Osteocyte (in vitro differentiated cells): ENCODE measurements at regions not wholly inside any gene's neighbourhood (a gene's known extent, or its start where the extent isn't known, plus 50 kb on each side); places are given as distances from the start of the nearest gene placed in this dataset.

Source experiments
- DNase-seq: peaks from one replicate; pipeline ENCODE4 v3.0.0; 2021; ENCODE audit warnings: mixed read lengths; ENCODE audit not compliant: unreplicated experiment; ENCODE audit errors: extremely low spot score
- H3K27ac Mint-ChIP-seq: one replicate; pipeline ENCODE4 v1.8.0; 2021; ENCODE audit warnings: mild to moderate bottlenecking, mixed read lengths; ENCODE audit not compliant: unreplicated experiment
- H3K27me3 Mint-ChIP-seq: one replicate; pipeline ENCODE4 v1.8.0; 2021; ENCODE audit warnings: mixed read lengths; ENCODE audit not compliant: unreplicated experiment
- H3K36me3 Mint-ChIP-seq: one replicate; pipeline ENCODE4 v1.8.0; 2021; ENCODE audit warnings: mixed read lengths; ENCODE audit not compliant: unreplicated experiment
- H3K4me1 Mint-ChIP-seq: one replicate; pipeline ENCODE4 v1.8.0; 2021; ENCODE audit warnings: mixed read lengths; ENCODE audit not compliant: unreplicated experiment
- H3K4me3 Mint-ChIP-seq: one replicate; pipeline ENCODE4 v1.8.0; 2021; ENCODE audit warnings: mild to moderate bottlenecking, moderate library complexity, mixed read lengths; ENCODE audit not compliant: unreplicated experiment
- H3K9me3 Mint-ChIP-seq: one replicate; pipeline ENCODE4 v1.8.0; 2021; ENCODE audit warnings: mixed read lengths; ENCODE audit not compliant: unreplicated experiment
- CTCF ChIP-seq: fragments of 200-600 bp; sonication (generic); IDR thresholded peaks from 2 replicates; pipeline ENCODE4 v1.5.0; 2021; ENCODE audit warnings: antibody characterized with exemption, mild to moderate bottlenecking, moderate library complexity

- H3K9me3 Mint-ChIP-seq: peaks cover 7% of the 10 kb centered on the region
- H3K4me1 Mint-ChIP-seq: no peaks in the 10 kb centered on the region
- H3K27ac Mint-ChIP-seq: no peak overlapping the region
- H3K4me3 Mint-ChIP-seq: no peak overlapping the region
- H3K27me3 Mint-ChIP-seq: no peaks in the 10 kb centered on the region
- TF ChIP-seq CTCF: no peak
- H3K36me3 Mint-ChIP-seq: no peaks in the 10 kb centered on the region
- no peak for DNase-seq
Observed at GRCh38 chr13:104810242-104810641, 1725.2 kb downstream of the EFNB2 start.

GRCh38 chr13:104809483-104809882, 1726.0 kb downstream of the EFNB2 start:
- Mint-ChIP-seq H3K36me3 (no peaks in the 10 kb centered on the region), H3K9me3 (peaks cover 7% of the 10 kb centered on the region), H3K27ac (no peak overlapping the region), H3K4me3 (no peak overlapping the region), H3K27me3 (no peaks in the 10 kb centered on the region), H3K4me1 (no peaks in the 10 kb centered on the region)
- no peak for TF ChIP-seq CTCF
- DNase-seq: no peak

GRCh38 chr13:104805346-104805745, 1730.1 kb downstream of the EFNB2 start:
- H3K4me3 Mint-ChIP-seq: no peak overlapping the region
- H3K27me3 Mint-ChIP-seq: no peaks in the 10 kb centered on the region
- H3K4me1 Mint-ChIP-seq: no peaks in the 10 kb centered on the region
- DNase-seq: no peak
- H3K27ac Mint-ChIP-seq: no peak overlapping the region
- no peaks in the 10 kb centered on the region for H3K9me3 Mint-ChIP-seq
- TF ChIP-seq CTCF: no peak
- no peaks in the 10 kb centered on the region for H3K36me3 Mint-ChIP-seq

DNA sequence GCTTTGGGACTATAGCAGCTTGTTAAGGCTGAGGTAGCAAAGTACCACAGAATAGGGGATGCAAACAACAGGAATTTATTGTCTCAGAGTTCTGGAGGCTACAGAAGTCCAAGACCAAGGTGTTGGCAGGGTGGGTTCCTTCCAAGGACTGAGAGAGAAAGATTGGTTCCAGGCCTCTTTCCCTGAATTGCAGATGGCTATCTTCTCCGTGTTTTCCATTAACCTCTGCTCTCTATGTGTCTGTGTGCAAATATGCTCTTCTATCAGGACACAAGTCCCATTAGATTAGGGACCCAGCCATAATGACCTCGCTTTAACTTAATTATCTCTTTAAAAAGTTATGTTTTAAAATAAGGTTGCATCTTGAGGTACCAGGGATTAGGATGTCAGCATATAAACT, 1732.9 kb upstream of the SLC10A2 start:
- Mint-ChIP-seq H3K27me3 (no peaks in the 10 kb centered on the region), H3K27ac (no peak overlapping the region)
- DNase-seq: no peak

DNA sequence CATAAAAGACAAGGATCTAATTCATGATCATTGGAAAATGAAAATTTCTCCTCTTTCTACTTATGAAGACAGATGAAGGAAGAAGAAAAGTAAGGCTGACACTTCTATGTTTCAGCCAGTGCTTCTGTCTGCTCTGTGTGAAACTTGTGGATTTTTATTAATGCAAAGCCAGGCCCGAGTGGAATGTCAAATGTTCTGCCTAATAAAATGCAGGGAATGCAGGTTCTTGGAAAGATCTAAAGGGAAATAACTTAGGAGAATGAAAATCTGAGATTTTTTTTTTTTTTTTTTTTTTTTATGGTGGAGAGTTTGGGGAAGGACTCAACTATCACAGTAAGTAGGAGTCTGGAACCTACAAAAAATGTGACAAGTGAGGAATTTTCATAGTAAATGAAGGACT, 1732.3 kb upstream of the SLC10A2 start:
- no peak for TF ChIP-seq CTCF
- Mint-ChIP-seq H3K4me1 (peaks cover 6% of the 10 kb centered on the region), H3K36me3 (no peaks in the 10 kb centered on the region), H3K27me3 (no peaks in the 10 kb centered on the region), H3K9me3 (no peaks in the 10 kb centered on the region), H3K27ac (no peak overlapping the region), H3K4me3 (no peak overlapping the region)
- no peak for DNase-seq

More for the DNA sequence above, 1732.9 kb upstream of the SLC10A2 start:
- Mint-ChIP-seq H3K4me1 (peaks cover 6% of the 10 kb centered on the region), H3K36me3 (no peaks in the 10 kb centered on the region), H3K4me3 (no peak overlapping the region), H3K9me3 (no peaks in the 10 kb centered on the region)
- no peak for TF ChIP-seq CTCF
